K562 (cell line): ENCODE measurements at regions not wholly inside any gene's neighbourhood (a gene's known extent, or its start where the extent isn't known, plus 50 kb on each side); places are given as distances from the start of the nearest gene placed in this dataset.

Experiments used
- ATAC-seq: fragments of 200-7000 bp; cut with Tn5 transposase; 3 replicates; pipeline ENCODE4 v1.9.1; 2020; ENCODE audit warnings: moderate library complexity
- BruUV-seq: library from RNA; stranded (reverse); fragments of 400-500 nt; replicated peaks from 2 replicates; lab custom pipeline; 2021; lab: Mats Ljungman, UMichigan
- CTCF ChIA-PET: fragments of 300-600 bp; formaldehyde crosslinking; extraction: SDS; loops from one replicate; lab custom pipeline; 2021; ENCODE audit warnings: low intra/inter-chr PET ratio; lab: Yijun Ruan, JAX
- POLR2A ChIA-PET: fragments of 300-600, 350-650 bp; sonication (Branson Sonifier 250); formaldehyde crosslinking; extraction: SDS; loops from one replicate; lab custom pipeline; 2021; ENCODE audit warnings: antibody characterized with exemption, inconsistent platforms; lab: Yijun Ruan, JAX
- DNase-seq, 4 experiments: peaks; one replicate each; pipeline versions ENCODE4 v3.0.0 to v3.0.0-alpha.2; 2011 to 2018; ENCODE audit warnings: low spot score in 3 of 4, mixed read lengths in 3 of 4; ENCODE audit errors: extremely low read depth in 1 of 4
- FAIRE-seq: peaks from 2 replicates; lab custom pipeline; 2011; peaks lifted over from hg19 to GRCh38; lab: Jason Lieb, UNC
- H2AFZ ChIP-seq: 2 replicates; pipeline ENCODE4 v1.6.0; 2011; ENCODE audit warnings: low read depth, low read length, control low read depth, inconsistent platforms
- H3K27ac ChIP-seq: fragments of 200-600 bp; 3 replicates; pipeline ENCODE4 v1.8.0; 2011; ENCODE audit warnings: low read depth, mild to moderate bottlenecking, control low read depth, inconsistent platforms, low read length, moderate library complexity, mixed read lengths; ENCODE audit errors: extremely low read depth
- H3K27me3 ChIP-seq, 2 experiments: fragments of 300-600 bp in 1 of 2; 2 replicates in 1 of 2; 3 replicates in 1 of 2; pipeline versions ENCODE4 v1.6.0 to v1.8.0; 2011; ENCODE audit warnings: inconsistent platforms in 2 of 2, low read length in 2 of 2, mild to moderate bottlenecking in 1 of 2, mixed read lengths in 1 of 2, moderate library complexity in 1 of 2; ENCODE audit not compliant: control insufficient read depth in 2 of 2, insufficient read depth in 2 of 2
- H3K36me3 ChIP-seq: fragments of 300-600 bp; 3 replicates; pipeline ENCODE4 v1.8.0; 2011; ENCODE audit warnings: mild to moderate bottlenecking, low read length, inconsistent platforms; ENCODE audit not compliant: control insufficient read depth, insufficient read depth
- H3K4me1 ChIP-seq, 2 experiments: fragments of 200-600 bp in 1 of 2; replicated peaks in 1 of 2; 2 replicates in 1 of 2; 3 replicates in 1 of 2; pipeline versions ENCODE4 v1.5.1 to v1.8.0; 2011; ENCODE audit warnings: inconsistent platforms in 2 of 2, low read length in 2 of 2, mild to moderate bottlenecking in 1 of 2, mixed read lengths in 1 of 2, moderate library complexity in 1 of 2; ENCODE audit not compliant: control insufficient read depth in 2 of 2, insufficient read depth in 2 of 2
- H3K4me2 ChIP-seq: 2 replicates; pipeline ENCODE4 v1.6.1; 2011; ENCODE audit warnings: low read length, control low read depth, inconsistent platforms, mixed read lengths; ENCODE audit not compliant: insufficient read depth
- H3K4me3 ChIP-seq: fragments of 200-600 bp; sonication (generic), shearing (Covaris generic); 2 replicates; pipeline ENCODE4 v1.5.1; 2016; ENCODE audit warnings: control low read depth, inconsistent platforms
- H3K79me2 ChIP-seq: fragments of 200-600 bp; 3 replicates; pipeline ENCODE4 v1.8.0; 2011; ENCODE audit warnings: low read length, inconsistent platforms; ENCODE audit not compliant: control insufficient read depth, insufficient read depth
- H3K9ac ChIP-seq, 2 experiments: 2 replicates each; pipeline versions ENCODE4 v1.6.0 to v1.6.1; 2011; ENCODE audit warnings: low read depth in 2 of 2, low read length in 2 of 2, control low read depth in 1 of 2, inconsistent platforms in 1 of 2, mild to moderate bottlenecking in 1 of 2, mixed read lengths in 1 of 2; ENCODE audit not compliant: insufficient read depth in 1 of 2
- H3K9me1 ChIP-seq: one replicate; pipeline ENCODE4 v1.6.0; 2011; ENCODE audit warnings: inconsistent platforms, mild to moderate bottlenecking, low read length, moderate library complexity; ENCODE audit not compliant: control insufficient read depth, insufficient read depth
- H3K9me3 ChIP-seq: replicated peaks from 2 replicates; pipeline ENCODE4 v1.5.1; 2011; ENCODE audit warnings: low read depth, low read length, inconsistent platforms; ENCODE audit not compliant: control insufficient read depth, insufficient read depth
- H4K20me1 ChIP-seq: replicated peaks from 2 replicates; pipeline ENCODE4 v1.6.1; 2011; ENCODE audit warnings: low read length, inconsistent platforms, mixed read lengths; ENCODE audit not compliant: control insufficient read depth, insufficient read depth
- BRCA1 ChIP-seq, 2 experiments: fragments of 450-650 bp in 1 of 2; sonication (generic) in 1 of 2; formaldehyde crosslinking in 1 of 2; IDR thresholded peaks; 2 replicates each; pipeline versions ENCODE4 v1.5.0 to v1.6.1; 2017 to 2020; ENCODE audit warnings: mild to moderate bottlenecking in 1 of 2, missing genetic modification reagents in 1 of 2
- CBFB ChIP-seq: sonication (generic); formaldehyde crosslinking; IDR thresholded peaks from 2 replicates; pipeline ENCODE4 v1.4.0; 2020; ENCODE audit warnings: mild to moderate bottlenecking, missing genetic modification reagents
- CREB1 ChIP-seq, 2 experiments: sonication (generic) in 1 of 2; formaldehyde crosslinking in 1 of 2; IDR thresholded peaks; 2 replicates each; pipeline versions ENCODE4 v1.6.1 to v1.8.0; 2012 to 2022; ENCODE audit warnings: inconsistent platforms in 1 of 2, mild to moderate bottlenecking in 1 of 2, missing genetic modification reagents in 1 of 2, moderate library complexity in 1 of 2
- CREB3L1 ChIP-seq: fragments of 450-650 bp; IDR thresholded peaks from 2 replicates; pipeline ENCODE4 v1.6.1; 2014; ENCODE audit warnings: low read depth, mild to moderate bottlenecking, moderate library complexity, borderline replicate concordance
- CTCFL ChIP-seq: IDR thresholded peaks from 2 replicates; pipeline ENCODE4 v1.6.1; 2011; ENCODE audit warnings: borderline replicate concordance, low read depth, mild to moderate bottlenecking, moderate library complexity, low read length; ENCODE audit not compliant: insufficient read depth, poor library complexity, severe bottlenecking
- DIDO1 ChIP-seq: fragments of 450-650 bp; IDR thresholded peaks from 2 replicates; pipeline ENCODE4 v1.6.1; 2016; ENCODE audit warnings: low read depth, missing biosample characterization, missing genetic modification characterization
- GTF2E2 ChIP-seq: fragments of 200-800 bp; sonication (Bioruptor generic); IDR thresholded peaks from 2 replicates; pipeline ENCODE4 v1.6.1; 2016; ENCODE audit warnings: missing genetic modification characterization, missing compliant biosample characterization
- KDM2B ChIP-seq: fragments of 250-450 bp; sonication (Bioruptor Pico); IDR thresholded peaks from 2 replicates; pipeline ENCODE4 v1.8.0; 2021; ENCODE audit warnings: mild to moderate bottlenecking, moderate library complexity
- KHSRP ChIP-seq: fragments of 450-650 bp; IDR thresholded peaks from 2 replicates; pipeline ENCODE4 v1.6.1; 2017
- KLF10 ChIP-seq: fragments of 250-450 bp; sonication (Bioruptor Pico); IDR thresholded peaks from 2 replicates; pipeline ENCODE4 v1.6.1; 2021; ENCODE audit warnings: matching md5 sums
- RAD51 ChIP-seq: fragments of 450-650 bp; IDR thresholded peaks from 2 replicates; pipeline ENCODE4 v1.7.1; 2016; ENCODE audit warnings: low read depth, mild to moderate bottlenecking, borderline replicate concordance
- SMAD3 ChIP-seq: fragments of 450-650 bp; formaldehyde crosslinking; conservative IDR thresholded peaks from 2 replicates; pipeline ENCODE4 v1.4.0; 2020; ENCODE audit warnings: mild to moderate bottlenecking
- SMAD4 ChIP-seq: fragments of 250-450 bp; sonication (Bioruptor Pico); conservative IDR thresholded peaks from 2 replicates; pipeline ENCODE4 v1.8.0; 2021; ENCODE audit warnings: inconsistent platforms, mild to moderate bottlenecking, moderate library complexity
- TBP ChIP-seq: optimal IDR thresholded peaks from 2 replicates; pipeline ENCODE3; 2011; ENCODE audit warnings: low read depth, low read length, improper control_type of control experiment
- TRIM24 ChIP-seq, 2 experiments: fragments of 450-650 bp; IDR thresholded peaks; 2 replicates each; pipeline ENCODE4 v1.6.1; 2016
- U2AF2 ChIP-seq: fragments of 200-400 bp; formaldehyde crosslinking; optimal IDR thresholded peaks from 2 replicates; pipeline ENCODE3; 2017; ENCODE audit warnings: low read depth, mild to moderate bottlenecking, low read length
- ZBTB9 ChIP-seq: fragments of 450-650 bp; formaldehyde crosslinking; IDR thresholded peaks from 2 replicates; pipeline ENCODE4 v1.4.0; 2020; ENCODE audit warnings: mild to moderate bottlenecking, moderate library complexity
- ZNF121 ChIP-seq: sonication (generic); formaldehyde crosslinking; conservative IDR thresholded peaks from 2 replicates; pipeline ENCODE4 v1.8.0; 2022; ENCODE audit warnings: missing genetic modification reagents
- ZNF316 ChIP-seq: fragments of 450-650 bp; IDR thresholded peaks from 2 replicates; pipeline ENCODE4 v1.6.1; 2016
- ZNF780A ChIP-seq: fragments of 250-450 bp; sonication (Bioruptor Pico); IDR thresholded peaks from 2 replicates; pipeline ENCODE4 v1.5.0; 2021; ENCODE audit warnings: mild to moderate bottlenecking
- in situ Hi-C: fragments of 300-500 bp; cut with MboI; formaldehyde crosslinking; loops from 4 replicates; pipeline ENCODE4 v1.15.0; 2018; ENCODE audit warnings: inconsistent platforms, mixed read lengths
- intact Hi-C: fragments of 100-400 bp; cut with micrococcal nuclease; formaldehyde crosslinking; loops from 2 replicates; pipeline ENCODE4 v1.14.2; 2022

- TF ChIP-seq CREB3L1 (no peak), DIDO1 (tag) (no peak), SMAD3 (CRISPR knock-in tag) (no peak), CREB1 (IDR thresholded peaks at IDR 0.05) (no peak), CREB1 (CRISPR knock-in tag; IDR thresholded peaks at IDR 0.05) (no peak), ZNF316 (no peak)
These were observed 127.3 kb upstream of the MAN2A1 start (continued) for GRCh38 chr5:109562441-109562840.

GRCh38 chr5:109561447-109561846, 128.3 kb upstream of the MAN2A1 start:
- Histone ChIP-seq H4K20me1 (no peaks in the 10 kb centered on the region), H3K79me2 (no peaks in the 10 kb centered on the region), H3K36me3 (no peaks in the 10 kb centered on the region), H3K4me2 (no peak overlapping the region), H3K9me1 (no peaks in the 10 kb centered on the region), H3K9ac (no peak overlapping the region), H3K4me1 (peaks cover 0 to 15% of the 10 kb centered on the region in 2 experiments; a peak in 3 of 5 replicates), H3K27me3 (no peaks in the 10 kb centered on the region), H2AFZ (peak overlapping the region; percentile 84), H3K27ac (no peak overlapping the region), H3K4me3 (no peak overlapping the region), H3K9me3 (no peaks in the 10 kb centered on the region)
- BruUV-seq, result no TSS peak
- POLR2A ChIA-PET, result interaction anchor here (1.6 kb wide), 1 partner anchor 9 kb away, joined by 9 read pairs; no protein-coding TSS in a partner anchor
- CTCF ChIA-PET, result no interaction called here
- no peak for FAIRE-seq
- intact Hi-C loops (no loop called here), in situ Hi-C loops (no loop called here)
- no peak; the same call in 1 of the 3 replicates for ATAC-seq
- no peak for DNase-seq
- TF ChIP-seq SMAD4 (CRISPR knock-in tag), result 0 out of 2 replicates have a peak, but pooled peaks have one; percentile 12
- no peak for TF ChIP-seq CTCFL
- TF ChIP-seq ZNF780A (CRISPR knock-in tag), result no peak
- TF ChIP-seq KHSRP, result no peak
- no peak for TF ChIP-seq TBP
- no peak for TF ChIP-seq CBFB (CRISPR knock-in tag)
- no peak for TF ChIP-seq BRCA1 (IDR thresholded peaks at IDR 0.05)
- TF ChIP-seq BRCA1 (CRISPR knock-in tag; IDR thresholded peaks at IDR 0.05), result no peak
- 0 out of 2 replicates have a peak, but pooled peaks have one; percentile 36 for TF ChIP-seq ZBTB9 (CRISPR knock-in tag)
- no peak for TF ChIP-seq KDM2B (CRISPR knock-in tag)
- no peak for TF ChIP-seq U2AF2
- TF ChIP-seq TRIM24 (IDR thresholded peaks at IDR 0.05), result no peak
- no peak for TF ChIP-seq RAD51
- peak; percentile 16; the same call in 1 of the 2 replicates for TF ChIP-seq GTF2E2 (tag)
- no peak for TF ChIP-seq KLF10 (CRISPR knock-in tag)
- TF ChIP-seq ZNF121, result no peak
